ENCODE measurements at regions not wholly inside any gene's neighbourhood (a gene's known extent, or its start where the extent isn't known, plus 50 kb on each side); places are given as distances from the start of the nearest gene placed in this dataset.

GRCh38 chr12:60539592-60539991 is 943.8 kb downstream of the SLC16A7 start:
- 80% methylated on average over 1 of the region's 5 CpGs for WGBS (ENCODE audit: insufficient coverage)

GRCh38 chr12:60568914-60569313 is 973.1 kb downstream of the SLC16A7 start:
- Histone ChIP-seq H3K4me2 (replicated peaks; ENCODE audit: extremely low read depth, low read length, poor library complexity, severe bottlenecking) (no peak overlapping the region), H3K27ac (ENCODE audit: low read depth in 1 of 2, low read length in 2 of 2) (no peak overlapping the region), H3K9me3 (replicated peaks in 1 of 2; ENCODE audit: control insufficient read depth in 1 of 2, insufficient read depth in 1 of 2, low read length in 2 of 2) (peaks cover 19 to 20% of the 10 kb centered on the region in 2 donors), H3K36me3 (replicated peaks in 1 of 2; ENCODE audit: control insufficient read depth in 1 of 2, insufficient read depth in 2 of 2, low read length in 2 of 2) (no peaks in the 10 kb centered on the region), H3K79me2 (ENCODE audit: insufficient read depth, low read length) (no peaks in the 10 kb centered on the region), H3K9ac (ENCODE audit: insufficient read depth, low read length, poor library complexity, severe bottlenecking) (no peak overlapping the region), H3K27me3 (ENCODE audit: control insufficient read depth in 2 of 2, insufficient read depth in 2 of 2, low read length in 2 of 2) (no peaks in the 10 kb centered on the region), H3K4me3 (replicated peaks in 1 of 3; ENCODE audit: low read depth in 2 of 3, low read length in 3 of 3) (no peak overlapping the region), H4K20me1 (ENCODE audit: insufficient read depth, low read length) (no peaks in the 10 kb centered on the region), H2AFZ (ENCODE audit: insufficient read depth, low read depth, low read length, poor library complexity, severe bottlenecking) (no peak overlapping the region), H3K4me1 (ENCODE audit: control insufficient read depth in 1 of 2, insufficient read depth in 2 of 2, low read length in 2 of 2) (no peaks in the 10 kb centered on the region)
- Mint-ChIP-seq H3K4me3 (no peak overlapping the region), H3K4me1 (no peaks in the 10 kb centered on the region), H3K27ac (no peak overlapping the region), H3K9me3 (peaks cover 0 to 14% (median 13%) of the 10 kb centered on the region in 7 donors), H3K27me3 (ENCODE audit: low read depth in 3 of 3) (peaks cover 0 to 6% (median 2%) of the 10 kb centered on the region in 3 donors), H3K36me3 (no peaks in the 10 kb centered on the region)
- WGBS (ENCODE audit: insufficient coverage) = no CpG with 5 or more reads among the region's 2 CpGs
- intact Hi-C loops (cut with micrococcal nuclease) = no loop called here
- no peak for TF ChIP-seq CTCF (IDR thresholded peaks at IDR 0.05)
- no peak for DNase-seq

More at GRCh38 chr12:60539592-60539991, 943.8 kb downstream of the SLC16A7 start:
- intact Hi-C loops (cut with micrococcal nuclease) = no loop called here
- no peak for TF ChIP-seq CTCF (IDR thresholded peaks at IDR 0.05)
- DNase-seq = no peak
- H3K79me2 ChIP-seq (ENCODE audit: insufficient read depth, low read length) = no peaks in the 10 kb centered on the region
- no peak overlapping the region for H3K9ac ChIP-seq (ENCODE audit: insufficient read depth, low read length, poor library complexity, severe bottlenecking)
- no peak overlapping the region for H3K4me3 ChIP-seq (replicated peaks in 1 of 3; ENCODE audit: low read depth in 2 of 3, low read length in 3 of 3)
- H3K27me3 Mint-ChIP-seq (ENCODE audit: low read depth in 3 of 3) = no peaks in the 10 kb centered on the region
- H3K4me1 ChIP-seq (ENCODE audit: control insufficient read depth in 1 of 2, insufficient read depth in 2 of 2, low read length in 2 of 2) = no peaks in the 10 kb centered on the region
- peaks cover 4 to 10% of the 10 kb centered on the region in 2 donors for H3K9me3 ChIP-seq (replicated peaks in 1 of 2; ENCODE audit: control insufficient read depth in 1 of 2, insufficient read depth in 1 of 2, low read length in 2 of 2)
- H3K36me3 ChIP-seq (replicated peaks in 1 of 2; ENCODE audit: control insufficient read depth in 1 of 2, insufficient read depth in 2 of 2, low read length in 2 of 2) = no peaks in the 10 kb centered on the region
- H3K27ac Mint-ChIP-seq = no peak overlapping the region
- H3K4me2 ChIP-seq (replicated peaks; ENCODE audit: extremely low read depth, low read length, poor library complexity, severe bottlenecking) = no peak overlapping the region
- H4K20me1 ChIP-seq (ENCODE audit: insufficient read depth, low read length) = no peaks in the 10 kb centered on the region
- no peak overlapping the region for H3K4me3 Mint-ChIP-seq
- H3K27ac ChIP-seq (ENCODE audit: low read depth in 1 of 2, low read length in 2 of 2) = no peak overlapping the region
- H3K9me3 Mint-ChIP-seq = peaks cover 0 to 6% (median 3%) of the 10 kb centered on the region in 7 donors
- no peak overlapping the region for H2AFZ ChIP-seq (ENCODE audit: insufficient read depth, low read depth, low read length, poor library complexity, severe bottlenecking)
- H3K36me3 Mint-ChIP-seq = no peaks in the 10 kb centered on the region
- H3K4me1 Mint-ChIP-seq = no peaks in the 10 kb centered on the region
- H3K27me3 ChIP-seq (ENCODE audit: control insufficient read depth in 2 of 2, insufficient read depth in 2 of 2, low read length in 2 of 2) = no peaks in the 10 kb centered on the region

Data from CD14-positive monocyte (primary cell).